T-helper 2 cell treated with Interferon-gamma antibody and Interleukin-4, amounts not matched to agents 100 ng/mL and 5 ng/mL, for 36 hours (primary cell): ENCODE measurements at regions not wholly inside any gene's neighbourhood (a gene's known extent, or its start where the extent isn't known, plus 50 kb on each side); places are given as distances from the start of the nearest gene placed in this dataset.
"Not testable (repeated sequence)": the region's sequence is repeated elsewhere in the genome, so short reads cannot be mapped to it uniquely, and the experiment has no call there.

Experiments
- intact Hi-C: fragments of 100-400 bp; cut with micrococcal nuclease; formaldehyde crosslinking; loops from one replicate; pipeline ENCODE4 v1.15.1; 2023

DNA sequence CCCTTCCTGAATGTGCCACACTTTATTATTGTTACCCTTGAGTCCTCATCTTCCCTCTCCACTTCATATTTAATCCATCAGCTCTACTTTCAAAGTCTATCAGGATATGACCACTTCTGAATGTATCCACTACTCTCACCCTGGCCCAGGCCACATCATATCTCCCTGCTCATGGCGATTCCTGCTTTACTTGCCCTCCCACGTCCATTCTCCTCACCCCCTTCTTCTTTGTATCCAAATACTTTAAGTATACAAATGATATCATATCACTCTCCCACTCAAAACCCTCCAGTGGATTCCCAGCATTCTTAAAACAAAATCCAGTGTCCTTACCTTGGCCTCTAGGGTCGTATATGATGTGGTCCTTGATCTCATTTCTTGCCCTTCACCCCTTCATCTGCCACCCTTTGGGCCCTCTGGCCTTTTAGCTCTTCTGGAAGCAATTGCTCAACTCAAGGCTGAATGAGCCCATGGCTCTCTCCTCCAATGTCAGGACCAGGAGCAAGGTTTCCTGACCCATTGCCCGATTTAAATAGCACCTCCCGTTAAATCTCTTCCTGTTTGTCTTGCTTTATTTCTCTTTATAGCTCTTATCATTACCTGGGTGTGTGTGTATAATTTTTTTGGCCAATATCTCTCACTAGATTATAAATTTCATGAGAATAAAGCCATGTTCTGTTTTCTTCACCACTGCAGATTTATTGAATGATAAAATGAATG is 205.9 kb upstream of the ECI2 start:
- intact Hi-C loops, result no loop called here

GRCh38 chr6:4340544-4340943 is 205.2 kb upstream of the ECI2 start:
- intact Hi-C loops, result no loop called here

DNA sequence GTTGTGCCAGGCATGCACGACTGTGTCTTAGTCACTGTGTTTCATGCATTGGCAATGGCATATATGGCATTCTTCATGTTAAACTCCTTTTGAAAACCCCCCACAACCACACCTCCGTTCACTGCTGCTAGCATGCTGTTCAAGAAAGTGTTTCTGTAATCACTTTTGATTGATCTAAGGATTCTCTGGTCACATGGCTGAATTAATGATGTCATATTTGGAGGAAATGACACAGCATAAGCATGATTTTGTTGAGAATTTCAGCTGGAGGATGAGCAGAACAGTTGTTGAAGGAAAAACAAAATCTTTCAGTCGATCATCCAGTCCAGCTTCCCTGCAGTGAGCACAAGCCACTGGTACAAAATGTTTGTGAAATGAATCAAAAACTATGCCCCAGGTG is 203.5 kb upstream of the ECI2 start:
- intact Hi-C loops, result no loop called here

DNA sequence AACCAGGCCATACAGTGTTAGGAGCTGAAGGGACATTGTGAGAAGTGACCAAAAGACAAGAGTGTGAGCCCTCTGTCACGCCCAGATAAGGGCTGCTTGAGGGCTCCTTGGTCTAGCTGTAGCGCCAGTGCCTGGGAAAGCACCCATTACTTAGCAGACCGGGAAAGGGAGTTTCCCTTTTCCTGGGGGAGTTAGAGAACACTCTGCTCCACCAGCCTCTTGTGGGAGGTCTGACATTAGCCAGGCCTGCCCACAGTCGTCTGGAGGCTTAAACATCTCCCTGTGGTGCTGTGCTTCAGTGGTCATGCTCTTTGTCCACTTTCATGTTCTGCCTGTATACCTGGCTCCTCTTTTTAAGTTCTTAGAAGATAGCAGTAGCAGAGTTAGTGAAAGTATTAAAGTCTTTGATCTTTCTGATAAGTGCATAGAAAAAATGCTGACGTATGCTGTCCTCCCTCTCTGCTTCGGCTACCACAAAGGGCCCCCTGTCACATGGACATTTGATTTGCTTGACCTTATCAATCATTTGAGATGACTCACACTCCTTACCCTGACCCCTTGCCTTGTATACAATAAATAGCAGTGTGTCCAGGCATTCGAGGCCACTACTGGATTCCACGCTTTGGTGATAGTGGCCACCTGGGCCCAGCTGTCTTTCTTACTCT is 201.5 kb upstream of the ECI2 start:
- intact Hi-C loops, result no loop called here

- intact Hi-C loops, result no loop called here
These were observed 200.7 kb upstream of the ECI2 start for GRCh38 chr6:4336084-4336483.

GRCh38 chr6:4334158-4334740 is 198.9 kb upstream of the ECI2 start:
- intact Hi-C loops, result not testable (repeated sequence)

- intact Hi-C loops, result no loop called here
These were observed 192.5 kb upstream of the ECI2 start for GRCh38 chr6:4327841-4328240.

DNA sequence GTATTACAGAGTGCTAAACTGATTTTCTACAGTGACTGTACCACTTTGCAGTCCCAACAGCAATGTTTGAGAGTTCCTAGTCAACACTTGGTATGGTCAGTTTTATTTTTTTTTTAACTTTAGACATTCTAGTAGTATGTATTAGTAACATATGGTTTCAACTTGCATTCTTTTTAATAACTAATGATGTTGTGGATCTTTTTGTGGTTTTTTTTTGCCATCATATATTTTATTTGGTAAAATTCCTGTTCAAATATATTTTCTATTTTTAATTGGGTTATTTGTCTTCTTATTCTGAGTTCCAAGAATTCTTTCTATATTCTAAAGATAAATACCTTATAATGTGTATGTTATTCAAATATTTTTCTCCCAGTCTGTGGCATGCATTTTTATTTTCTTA is 189.4 kb upstream of the ECI2 start:
- intact Hi-C loops, result no loop called here

DNA sequence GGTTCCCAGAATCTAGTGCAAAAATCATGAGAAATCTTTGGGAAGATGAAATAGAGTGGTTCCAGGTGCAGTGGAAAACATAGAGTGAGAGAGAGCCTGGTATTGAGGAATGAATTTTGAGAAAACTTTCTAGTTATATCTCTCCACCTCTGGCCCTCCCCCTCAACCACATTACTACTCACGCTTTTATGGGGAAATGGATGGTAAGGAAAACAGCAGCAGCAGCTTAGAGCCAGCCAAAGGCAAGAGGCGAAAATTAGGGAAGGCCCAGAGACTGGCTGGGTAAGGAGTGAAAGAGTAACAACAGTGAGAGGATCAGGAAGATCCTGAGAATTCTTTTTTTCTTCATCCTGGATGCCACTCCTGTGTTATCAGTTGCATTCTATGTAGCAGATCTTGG is 187.9 kb upstream of the ECI2 start:
- intact Hi-C loops, result no loop called here

GRCh38 chr6:4322846-4323309 is 187.5 kb upstream of the ECI2 start:
- intact Hi-C loops, result no loop called here

GRCh38 chr6:4322134-4322845 is 186.9 kb upstream of the ECI2 start:
- intact Hi-C loops, result no loop called here

DNA sequence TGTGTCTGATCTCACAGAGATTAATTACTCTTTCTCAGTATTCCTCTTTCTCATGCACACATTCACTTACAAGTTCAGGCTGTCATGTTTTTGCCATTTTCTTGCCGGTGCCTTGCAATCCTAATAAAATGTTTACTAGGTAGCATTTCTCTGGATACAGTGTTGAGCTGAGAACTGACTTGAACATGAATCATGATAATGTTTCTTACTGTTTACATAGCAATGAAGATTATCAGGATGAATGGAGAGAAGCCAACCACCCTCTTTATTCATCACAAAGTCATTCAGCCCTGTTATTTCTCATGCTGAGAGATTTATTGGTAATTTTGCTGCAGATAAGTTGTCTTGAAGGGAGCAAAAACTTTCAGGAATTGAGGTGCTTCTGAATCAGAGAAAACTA is 185.5 kb upstream of the ECI2 start:
- intact Hi-C loops, result no loop called here

- intact Hi-C loops, result no loop called here
These were observed 184.8 kb upstream of the ECI2 start for GRCh38 chr6:4319981-4320683.

DNA sequence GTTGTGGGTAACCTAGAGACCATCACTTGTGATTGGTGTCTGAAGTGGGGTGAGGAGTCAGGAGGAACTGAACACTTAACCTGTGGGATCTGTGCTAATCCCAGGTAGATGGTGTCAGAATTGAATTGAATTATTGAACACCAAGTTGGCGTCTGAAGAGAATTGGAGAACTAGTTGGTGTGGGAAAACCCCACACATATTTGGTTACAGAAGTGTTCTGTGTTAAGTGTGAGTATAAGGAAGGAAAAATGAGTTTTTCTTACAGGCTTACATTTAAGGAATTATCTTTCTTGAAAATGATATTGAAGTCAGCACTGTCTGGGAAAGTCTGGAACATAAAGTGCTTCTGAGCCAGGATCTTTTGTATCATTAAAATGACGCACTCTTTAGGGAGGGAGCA is 182.9 kb upstream of the ECI2 start:
- intact Hi-C loops, result no loop called here

DNA sequence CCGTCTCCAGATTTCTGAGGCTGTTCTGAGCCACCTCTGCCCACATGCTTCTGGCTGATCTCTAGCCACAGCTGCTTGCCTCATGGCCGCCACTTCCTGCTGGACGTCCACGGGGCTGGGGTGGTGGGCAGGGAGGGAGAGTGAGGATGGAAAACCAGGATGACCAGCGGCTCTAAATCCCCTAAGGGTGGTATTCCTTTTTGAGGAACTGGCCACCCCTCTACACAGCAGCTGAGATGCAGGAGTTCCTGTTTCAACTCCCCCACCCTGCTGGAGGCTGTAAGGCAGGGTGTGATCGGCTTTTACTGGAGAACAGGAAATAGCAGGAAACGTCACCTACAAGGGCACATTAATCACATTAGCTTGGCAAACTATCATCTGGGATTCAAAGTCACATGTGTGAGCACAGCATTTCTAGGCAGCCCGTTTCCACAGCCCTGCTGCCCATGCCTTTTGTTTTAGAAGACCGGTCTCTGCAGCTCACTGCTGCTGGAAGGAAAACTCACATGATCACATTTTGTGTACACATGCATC is 181.6 kb upstream of the ECI2 start:
- intact Hi-C loops, result no loop called here

- intact Hi-C loops, result no loop called here
These were observed 178.9 kb upstream of the ECI2 start for GRCh38 chr6:4314201-4314707.

GRCh38 chr6:4313044-4313686 is 177.8 kb upstream of the ECI2 start:
- intact Hi-C loops, result no loop called here

- intact Hi-C loops, result no loop called here
These were observed 176.8 kb upstream of the ECI2 start for GRCh38 chr6:4311976-4312860.

GRCh38 chr6:4309540-4309939 is 174.2 kb upstream of the ECI2 start:
- intact Hi-C loops, result no loop called here

DNA sequence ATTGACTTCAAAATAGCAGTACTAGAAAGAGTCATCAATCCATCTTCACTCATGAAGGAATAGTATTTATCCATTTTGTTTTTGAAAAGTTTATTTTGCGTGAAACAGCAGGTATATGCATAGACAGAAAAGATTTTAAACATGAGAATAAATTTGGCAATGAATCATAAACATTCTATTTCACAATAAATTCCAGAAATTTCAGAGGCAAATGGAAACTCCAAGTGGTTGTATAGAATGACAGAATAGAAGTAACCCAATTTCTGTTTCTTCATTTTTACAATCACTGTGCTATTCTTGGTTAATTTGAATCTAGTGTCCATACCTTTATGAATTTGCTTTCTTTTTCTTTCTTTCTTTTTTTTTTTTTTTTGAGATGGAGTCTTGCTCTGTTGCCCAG is 173.0 kb upstream of the ECI2 start:
- intact Hi-C loops, result no loop called here
